Prostate gland (tissue), 2 donors: ENCODE measurements at regions not wholly inside any gene's neighbourhood (a gene's known extent, or its start where the extent isn't known, plus 50 kb on each side); places are given as distances from the start of the nearest gene placed in this dataset.

Source experiments
- POLR2A ChIP-seq: fragments of 450-650 bp; IDR thresholded peaks from one replicate; pipeline ENCODE4 v1.6.1; 2016; ENCODE audit warnings: antibody characterized with exemption, mild to moderate bottlenecking
- TF ChIP-seq, protein P1 (sequence below), 4 experiments: fragments of 200-600 bp in 2 of 4; fragments of 450-650 bp in 2 of 4; sonication (generic) in 2 of 4; IDR thresholded peaks; 1 replicate in 3 of 4; 2 replicates in 1 of 4; pipeline ENCODE4 v1.5.1; 2016 to 2019; ENCODE audit warnings: antibody characterized with exemption in 4 of 4, mild to moderate bottlenecking in 2 of 4, moderate library complexity in 2 of 4

- TF ChIP-seq, protein P1, sequence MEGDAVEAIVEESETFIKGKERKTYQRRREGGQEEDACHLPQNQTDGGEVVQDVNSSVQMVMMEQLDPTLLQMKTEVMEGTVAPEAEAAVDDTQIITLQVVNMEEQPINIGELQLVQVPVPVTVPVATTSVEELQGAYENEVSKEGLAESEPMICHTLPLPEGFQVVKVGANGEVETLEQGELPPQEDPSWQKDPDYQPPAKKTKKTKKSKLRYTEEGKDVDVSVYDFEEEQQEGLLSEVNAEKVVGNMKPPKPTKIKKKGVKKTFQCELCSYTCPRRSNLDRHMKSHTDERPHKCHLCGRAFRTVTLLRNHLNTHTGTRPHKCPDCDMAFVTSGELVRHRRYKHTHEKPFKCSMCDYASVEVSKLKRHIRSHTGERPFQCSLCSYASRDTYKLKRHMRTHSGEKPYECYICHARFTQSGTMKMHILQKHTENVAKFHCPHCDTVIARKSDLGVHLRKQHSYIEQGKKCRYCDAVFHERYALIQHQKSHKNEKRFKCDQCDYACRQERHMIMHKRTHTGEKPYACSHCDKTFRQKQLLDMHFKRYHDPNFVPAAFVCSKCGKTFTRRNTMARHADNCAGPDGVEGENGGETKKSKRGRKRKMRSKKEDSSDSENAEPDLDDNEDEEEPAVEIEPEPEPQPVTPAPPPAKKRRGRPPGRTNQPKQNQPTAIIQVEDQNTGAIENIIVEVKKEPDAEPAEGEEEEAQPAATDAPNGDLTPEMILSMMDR (IDR thresholded peaks at IDR 0.05), result no peak
- TF ChIP-seq POLR2A, result no peak
Measured at GRCh38 chr2:125630377-125630776, 1025.6 kb upstream of the GYPC start.
